CD4-positive, alpha-beta memory T cell (primary cell): ENCODE measurements at regions not wholly inside any gene's neighbourhood (a gene's known extent, or its start where the extent isn't known, plus 50 kb on each side); places are given as distances from the start of the nearest gene placed in this dataset.

Source experiments
- CTCF ChIA-PET: fragments of 350-600 bp; sonication (Branson Sonifier 250); formaldehyde crosslinking; loops from one replicate; lab custom pipeline; 2021; ENCODE audit warnings: inconsistent platforms; ENCODE audit not compliant: partially characterized antibody; lab: Charles Lee
- POLR2A ChIA-PET: fragments of 350-600 bp; sonication (Branson Sonifier 250); formaldehyde crosslinking; loops from one replicate; lab custom pipeline; 2021; ENCODE audit not compliant: partially characterized antibody; lab: Charles Lee
- DNase-seq, 5 donors: peaks; one replicate each; pipeline versions ENCODE4 v3.0.0 to v3.0.0-alpha.2; 2020 to 2022; ENCODE audit warnings: mixed read lengths in 1 of 5
- H3K27ac ChIP-seq: one replicate; pipeline ENCODE4 v1.7.0; 2013; ENCODE audit warnings: low read depth, low read length
- H3K27me3 ChIP-seq: 2 replicates; pipeline ENCODE4 v1.7.0; 2013; ENCODE audit warnings: mild to moderate bottlenecking, low read length, moderate library complexity; ENCODE audit not compliant: insufficient read depth
- H3K36me3 ChIP-seq: 2 replicates; pipeline ENCODE4 v1.7.0; 2013; ENCODE audit warnings: mild to moderate bottlenecking, low read length, moderate library complexity; ENCODE audit not compliant: insufficient read depth
- H3K4me1 ChIP-seq: 2 replicates; pipeline ENCODE4 v1.7.0; 2013; ENCODE audit warnings: mild to moderate bottlenecking, low read length, moderate library complexity; ENCODE audit not compliant: insufficient read depth
- H3K4me3 ChIP-seq, 2 donors: one replicate each; pipeline ENCODE4 v1.7.0; 2013; ENCODE audit warnings: low read length in 2 of 2, mild to moderate bottlenecking in 1 of 2
- H3K9me3 ChIP-seq, 2 donors: one replicate each; pipeline ENCODE4 v1.7.0; 2013; ENCODE audit warnings: low read length in 2 of 2, control low read depth in 1 of 2; ENCODE audit not compliant: control insufficient read depth in 1 of 2
- H3K27ac Mint-ChIP-seq, 7 donors: one replicate each; pipeline ENCODE4 v1.8.0; 2020 to 2021; ENCODE audit warnings: mixed read lengths in 7 of 7, mild to moderate bottlenecking in 6 of 7, inconsistent platforms in 3 of 7, moderate library complexity in 3 of 7
- H3K27me3 Mint-ChIP-seq, 2 donors: one replicate each; pipeline ENCODE4 v1.8.0; 2020 to 2021; ENCODE audit warnings: mixed read lengths in 2 of 2
- H3K36me3 Mint-ChIP-seq, 2 donors: one replicate each; pipeline ENCODE4 v1.8.0; 2020 to 2021; ENCODE audit warnings: mixed read lengths in 2 of 2, inconsistent platforms in 1 of 2, mild to moderate bottlenecking in 1 of 2
- H3K4me1 Mint-ChIP-seq, 4 donors: one replicate each; pipeline ENCODE4 v1.8.0; 2020 to 2021; ENCODE audit warnings: mixed read lengths in 4 of 4, mild to moderate bottlenecking in 1 of 4
- H3K4me3 Mint-ChIP-seq, 8 donors: one replicate each; pipeline ENCODE4 v1.8.0; 2020 to 2021; ENCODE audit warnings: mixed read lengths in 8 of 8, mild to moderate bottlenecking in 7 of 8, moderate library complexity in 6 of 8, inconsistent platforms in 3 of 8
- H3K9me3 Mint-ChIP-seq, 8 donors: one replicate each; pipeline ENCODE4 v1.8.0; 2020 to 2021; ENCODE audit warnings: mixed read lengths in 8 of 8, mild to moderate bottlenecking in 5 of 8, inconsistent platforms in 3 of 8, moderate library complexity in 1 of 8
- intact Hi-C: fragments of 100-400 bp; cut with micrococcal nuclease; formaldehyde crosslinking; loops from one replicate; pipeline ENCODE4 v1.15.1; 2023

GRCh38 chr3:89625945-89626344, 518.5 kb downstream of the EPHA3 start:
- intact Hi-C loops: no loop called here
- no peak overlapping the region for H3K27ac Mint-ChIP-seq
- Histone ChIP-seq H3K27ac (no peak overlapping the region), H3K4me1 (no peaks in the 10 kb centered on the region), H3K36me3 (no peaks in the 10 kb centered on the region), H3K9me3 (peaks cover 0 to 6% of the 10 kb centered on the region in 2 donors), H3K27me3 (no peaks in the 10 kb centered on the region), H3K4me3 (no peak overlapping the region)
- peaks cover 2 to 17% (median 10%) of the 10 kb centered on the region in 8 donors for H3K9me3 Mint-ChIP-seq
- POLR2A ChIA-PET: no interaction called here
- CTCF ChIA-PET: no interaction called here
- no peaks in the 10 kb centered on the region for H3K4me1 Mint-ChIP-seq
- no peak for DNase-seq
- no peaks in the 10 kb centered on the region for H3K36me3 Mint-ChIP-seq
- no peaks in the 10 kb centered on the region for H3K27me3 Mint-ChIP-seq
- no peak overlapping the region for H3K4me3 Mint-ChIP-seq

GRCh38 chr3:89628856-89629670, 521.6 kb downstream of the EPHA3 start:
- DNase-seq: no peak
- ChIA-PET POLR2A (no interaction called here), CTCF (no interaction called here)
- H3K9me3 ChIP-seq: peaks cover 0 to 6% of the 10 kb centered on the region in 2 donors
- no peaks in the 10 kb centered on the region for H3K36me3 ChIP-seq
- H3K27me3 ChIP-seq: no peaks in the 10 kb centered on the region
- Mint-ChIP-seq H3K27ac (no peak overlapping the region), H3K4me1 (no peaks in the 10 kb centered on the region), H3K4me3 (no peak overlapping the region), H3K27me3 (no peaks in the 10 kb centered on the region), H3K9me3 (peaks cover 2 to 18% (median 10%) of the 10 kb centered on the region in 8 donors), H3K36me3 (no peaks in the 10 kb centered on the region)
- intact Hi-C loops: no loop called here
- H3K27ac ChIP-seq: no peak overlapping the region
- H3K4me3 ChIP-seq: no peak overlapping the region
- H3K4me1 ChIP-seq: no peaks in the 10 kb centered on the region

GRCh38 chr3:89635137-89635536, 527.7 kb downstream of the EPHA3 start:
- intact Hi-C loops: no loop called here
- peaks cover 0 to 19% (median 8%) of the 10 kb centered on the region in 8 donors for H3K9me3 Mint-ChIP-seq
- H3K9me3 ChIP-seq: no peaks in the 10 kb centered on the region
- no peak overlapping the region for H3K27ac Mint-ChIP-seq
- H3K27ac ChIP-seq: no peak overlapping the region
- POLR2A ChIA-PET: no interaction called here
- no peaks in the 10 kb centered on the region for H3K36me3 Mint-ChIP-seq
- H3K27me3 Mint-ChIP-seq: no peaks in the 10 kb centered on the region
- H3K27me3 ChIP-seq: no peaks in the 10 kb centered on the region
- CTCF ChIA-PET: no interaction called here
- no peak for DNase-seq
- no peaks in the 10 kb centered on the region for H3K36me3 ChIP-seq
- no peaks in the 10 kb centered on the region for H3K4me1 ChIP-seq
- H3K4me3 Mint-ChIP-seq: no peak overlapping the region
- H3K4me1 Mint-ChIP-seq: no peaks in the 10 kb centered on the region
- H3K4me3 ChIP-seq: no peak overlapping the region

- Histone ChIP-seq H3K9me3 (no peaks in the 10 kb centered on the region), H3K4me1 (no peaks in the 10 kb centered on the region), H3K4me3 (no peak overlapping the region), H3K27me3 (no peaks in the 10 kb centered on the region), H3K36me3 (no peaks in the 10 kb centered on the region), H3K27ac (no peak overlapping the region)
- H3K36me3 Mint-ChIP-seq: no peaks in the 10 kb centered on the region
- no peak overlapping the region for H3K27ac Mint-ChIP-seq
- H3K4me3 Mint-ChIP-seq: no peak overlapping the region
- no peak for DNase-seq
- H3K27me3 Mint-ChIP-seq: no peaks in the 10 kb centered on the region
- intact Hi-C loops: no loop called here
- POLR2A ChIA-PET: no interaction called here
- CTCF ChIA-PET: no interaction called here
- peaks cover 0 to 16% (median 7%) of the 10 kb centered on the region in 8 donors for H3K9me3 Mint-ChIP-seq
- H3K4me1 Mint-ChIP-seq: no peaks in the 10 kb centered on the region
Observed at GRCh38 chr3:89644716-89645115, 537.3 kb downstream of the EPHA3 start.

DNA sequence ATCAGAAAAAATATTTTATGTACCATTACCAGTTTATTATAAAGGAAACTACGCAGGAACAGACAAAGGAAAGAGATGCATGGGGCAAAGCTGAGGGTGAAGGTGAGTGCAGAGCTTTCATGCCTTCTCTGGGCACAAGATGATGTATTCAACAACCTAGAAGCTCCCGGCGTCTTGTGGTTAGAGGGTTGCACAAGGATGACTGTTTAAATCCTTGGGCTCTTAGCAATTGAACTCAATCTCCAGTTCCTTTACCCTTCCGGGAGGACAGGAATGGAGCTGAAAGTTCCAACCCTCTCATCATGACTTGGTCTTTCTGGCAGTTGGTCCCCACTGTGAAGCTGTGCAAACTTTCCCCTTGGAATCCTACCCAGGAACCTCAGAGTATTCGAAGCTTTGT, 542.0 kb downstream of the EPHA3 start:
- no peak overlapping the region for H3K4me3 ChIP-seq
- POLR2A ChIA-PET: no interaction called here
- CTCF ChIA-PET: no interaction called here
- Mint-ChIP-seq H3K27me3 (no peaks in the 10 kb centered on the region), H3K9me3 (peaks cover 0 to 14% (median 4%) of the 10 kb centered on the region in 8 donors), H3K27ac (no peak overlapping the region), H3K4me3 (no peak overlapping the region), H3K36me3 (no peaks in the 10 kb centered on the region), H3K4me1 (no peaks in the 10 kb centered on the region)
- no peaks in the 10 kb centered on the region for H3K4me1 ChIP-seq
- intact Hi-C loops: no loop called here
- H3K27ac ChIP-seq: no peak overlapping the region
- no peaks in the 10 kb centered on the region for H3K9me3 ChIP-seq
- no peaks in the 10 kb centered on the region for H3K36me3 ChIP-seq
- no peak for DNase-seq
- no peaks in the 10 kb centered on the region for H3K27me3 ChIP-seq

GRCh38 chr3:89654031-89654430, 546.6 kb downstream of the EPHA3 start:
- H3K27ac Mint-ChIP-seq: no peak overlapping the region
- Histone ChIP-seq H3K27ac (no peak overlapping the region), H3K4me1 (no peaks in the 10 kb centered on the region), H3K36me3 (no peaks in the 10 kb centered on the region), H3K9me3 (no peaks in the 10 kb centered on the region), H3K27me3 (no peaks in the 10 kb centered on the region), H3K4me3 (no peak overlapping the region)
- H3K27me3 Mint-ChIP-seq: no peaks in the 10 kb centered on the region
- no peaks in the 10 kb centered on the region for H3K36me3 Mint-ChIP-seq
- no peak overlapping the region for H3K4me3 Mint-ChIP-seq
- ChIA-PET CTCF (no interaction called here), POLR2A (no interaction called here)
- no peaks in the 10 kb centered on the region for H3K4me1 Mint-ChIP-seq
- intact Hi-C loops: no loop called here
- DNase-seq: no peak
- peaks cover 0 to 29% (median 10%) of the 10 kb centered on the region in 8 donors for H3K9me3 Mint-ChIP-seq

DNA sequence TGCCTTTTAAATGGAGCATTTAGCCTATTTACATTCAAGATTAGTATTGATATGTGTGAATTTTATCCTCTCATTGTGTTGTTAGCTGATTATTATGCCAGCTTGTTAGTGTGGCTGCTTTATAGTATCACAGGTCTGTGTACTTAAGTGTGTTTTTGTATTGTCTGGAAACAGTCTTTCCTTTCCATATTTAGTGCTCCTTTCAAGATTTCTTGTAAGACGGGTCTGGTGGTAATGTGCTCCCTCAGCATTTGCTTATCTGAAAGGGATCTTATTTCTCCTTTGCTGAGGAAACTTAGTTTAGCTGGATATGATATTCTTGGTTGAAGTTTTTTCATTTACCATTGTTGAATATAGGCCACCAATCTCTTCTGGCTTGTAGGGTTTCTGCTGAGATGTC, 549.0 kb downstream of the EPHA3 start:
- no peak overlapping the region for H3K4me3 Mint-ChIP-seq
- intact Hi-C loops: no loop called here
- H3K36me3 ChIP-seq: no peaks in the 10 kb centered on the region
- H3K27me3 Mint-ChIP-seq: no peaks in the 10 kb centered on the region
- no peak overlapping the region for H3K27ac ChIP-seq
- ChIA-PET CTCF (no interaction called here), POLR2A (no interaction called here)
- peaks cover 2 to 27% (median 10%) of the 10 kb centered on the region in 8 donors for H3K9me3 Mint-ChIP-seq
- no peaks in the 10 kb centered on the region for H3K4me1 ChIP-seq
- no peaks in the 10 kb centered on the region for H3K4me1 Mint-ChIP-seq
- H3K9me3 ChIP-seq: no peaks in the 10 kb centered on the region
- H3K27ac Mint-ChIP-seq: no peak overlapping the region
- no peak for DNase-seq
- no peaks in the 10 kb centered on the region for H3K36me3 Mint-ChIP-seq
- H3K4me3 ChIP-seq: no peak overlapping the region
- no peaks in the 10 kb centered on the region for H3K27me3 ChIP-seq
